Epithelial cell of proximal tubule (primary cell): ENCODE measurements at regions not wholly inside any gene's neighbourhood (a gene's known extent, or its start where the extent isn't known, plus 50 kb on each side); places are given as distances from the start of the nearest gene placed in this dataset.

Experiments used
- DNase-seq: peaks from one replicate; pipeline ENCODE4 v3.0.0-alpha.2; 2011; ENCODE audit warnings: low read depth
- H3K4me3 ChIP-seq: 2 replicates; pipeline ENCODE4 v1.5.1; 2011; ENCODE audit warnings: low read depth, mild to moderate bottlenecking, low read length
- TF ChIP-seq, protein P1 (sequence below): conservative IDR thresholded peaks from 2 replicates; pipeline ENCODE4 v1.5.1; 2012; ENCODE audit warnings: low read depth, mild to moderate bottlenecking, low read length

- H3K4me3 ChIP-seq: no peak overlapping the region
- no peak for DNase-seq
- TF ChIP-seq, protein P1, sequence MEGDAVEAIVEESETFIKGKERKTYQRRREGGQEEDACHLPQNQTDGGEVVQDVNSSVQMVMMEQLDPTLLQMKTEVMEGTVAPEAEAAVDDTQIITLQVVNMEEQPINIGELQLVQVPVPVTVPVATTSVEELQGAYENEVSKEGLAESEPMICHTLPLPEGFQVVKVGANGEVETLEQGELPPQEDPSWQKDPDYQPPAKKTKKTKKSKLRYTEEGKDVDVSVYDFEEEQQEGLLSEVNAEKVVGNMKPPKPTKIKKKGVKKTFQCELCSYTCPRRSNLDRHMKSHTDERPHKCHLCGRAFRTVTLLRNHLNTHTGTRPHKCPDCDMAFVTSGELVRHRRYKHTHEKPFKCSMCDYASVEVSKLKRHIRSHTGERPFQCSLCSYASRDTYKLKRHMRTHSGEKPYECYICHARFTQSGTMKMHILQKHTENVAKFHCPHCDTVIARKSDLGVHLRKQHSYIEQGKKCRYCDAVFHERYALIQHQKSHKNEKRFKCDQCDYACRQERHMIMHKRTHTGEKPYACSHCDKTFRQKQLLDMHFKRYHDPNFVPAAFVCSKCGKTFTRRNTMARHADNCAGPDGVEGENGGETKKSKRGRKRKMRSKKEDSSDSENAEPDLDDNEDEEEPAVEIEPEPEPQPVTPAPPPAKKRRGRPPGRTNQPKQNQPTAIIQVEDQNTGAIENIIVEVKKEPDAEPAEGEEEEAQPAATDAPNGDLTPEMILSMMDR: no peak
Measured at GRCh38 chr5:136734628-136735027, 369.3 kb upstream of the TRPC7 start.

- DNase-seq: no peak
- H3K4me3 ChIP-seq: no peak overlapping the region
- TF ChIP-seq, protein P1: no peak
Measured at GRCh38 chr5:136732751-136733150, 367.4 kb upstream of the TRPC7 start.

GRCh38 chr5:136731241-136731900, 366.0 kb upstream of the TRPC7 start:
- DNase-seq: no peak
- TF ChIP-seq, protein P1: no peak
- H3K4me3 ChIP-seq: no peak overlapping the region

GRCh38 chr5:136730426-136730825, 365.1 kb upstream of the TRPC7 start:
- DNase-seq: no peak
- TF ChIP-seq, protein P1: no peak

DNA sequence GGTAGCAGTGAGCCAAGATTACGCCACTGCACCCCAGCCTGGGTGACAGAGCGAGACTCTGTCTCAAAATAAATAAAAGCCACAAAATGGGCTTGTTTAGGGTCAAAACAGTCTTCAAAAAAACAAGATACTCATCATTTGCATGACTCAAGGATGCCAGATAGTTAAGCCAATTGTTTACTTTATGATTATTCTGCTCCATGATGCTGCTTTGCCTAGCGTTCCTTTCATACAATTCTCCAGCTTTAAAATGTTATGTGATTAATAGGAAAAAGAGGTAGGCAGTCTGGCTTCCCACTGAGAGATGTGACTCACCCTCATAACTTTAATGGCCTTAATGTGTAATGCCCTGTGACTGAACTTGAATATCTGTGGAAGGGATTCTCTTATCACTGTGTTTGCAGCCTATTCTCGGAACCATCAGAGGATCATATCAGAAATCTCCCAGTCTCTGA, 364.6 kb upstream of the TRPC7 start:
- TF ChIP-seq, protein P1: no peak
- DNase-seq: no peak
- H3K4me3 ChIP-seq: no peak overlapping the region

More at GRCh38 chr5:136730426-136730825, 365.1 kb upstream of the TRPC7 start:
- no peak overlapping the region for H3K4me3 ChIP-seq

DNA sequence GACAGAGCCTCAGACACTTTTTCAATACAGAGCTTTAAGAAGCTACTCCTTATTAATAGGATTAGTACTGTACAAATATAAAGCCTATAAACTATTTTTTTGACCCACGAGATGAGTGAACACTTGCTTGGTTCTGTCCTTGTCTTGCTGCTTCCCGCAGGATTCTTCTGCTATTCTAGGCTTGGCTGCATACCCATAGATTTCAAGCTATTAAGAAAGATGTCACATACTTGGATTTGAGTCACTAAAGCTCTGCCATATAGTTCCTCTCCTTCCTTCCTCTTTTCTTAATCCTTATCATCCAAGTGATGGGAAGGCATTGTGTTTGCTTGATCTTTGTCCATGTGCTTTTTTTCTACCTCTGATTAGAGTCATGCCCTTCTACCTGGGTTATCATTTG, 361.2 kb upstream of the TRPC7 start:
- no peak overlapping the region for H3K4me3 ChIP-seq
- TF ChIP-seq, protein P1: no peak
- no peak for DNase-seq

- TF ChIP-seq, protein P1: no peak
- no peak for DNase-seq
- H3K4me3 ChIP-seq: no peak overlapping the region
Measured at GRCh38 chr5:136724161-136724560, 358.8 kb upstream of the TRPC7 start.
